ENCODE measurements at regions not wholly inside any gene's neighbourhood (a gene's known extent, or its start where the extent isn't known, plus 50 kb on each side); places are given as distances from the start of the nearest gene placed in this dataset.

DNA sequence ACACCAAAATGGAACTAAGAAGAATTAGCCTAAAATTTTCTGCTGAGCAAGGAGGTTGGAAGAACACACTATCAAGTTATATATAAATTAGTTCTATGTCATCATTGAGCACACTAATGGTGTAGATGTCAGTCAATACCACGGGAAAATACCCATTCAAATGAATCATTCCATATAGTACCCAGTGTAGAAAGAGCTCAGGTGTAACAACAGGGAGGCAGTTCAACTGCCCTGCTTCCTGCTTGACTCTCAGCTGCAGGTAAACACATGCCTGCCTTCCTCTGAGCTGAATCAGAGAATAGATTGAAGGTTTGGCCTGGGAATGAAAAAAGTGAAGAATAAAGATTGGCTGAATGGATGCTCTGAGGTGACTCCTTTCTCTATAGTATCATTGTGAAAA lies 1088.0 kb downstream of the AGBL1 start:
- H3K4me1 ChIP-seq (ENCODE audit: insufficient read depth, low read length, poor library complexity, severe bottlenecking), result no peaks in the 10 kb centered on the region
- intact Hi-C loops (cut with micrococcal nuclease; ENCODE audit: unreplicated experiment), result no loop called here
- H4K20me1 ChIP-seq (ENCODE audit: insufficient read depth, low read length), result no peaks in the 10 kb centered on the region
- H3K4me2 ChIP-seq (ENCODE audit: low read length), result no peak overlapping the region
- H3K27ac ChIP-seq (ENCODE audit: low read depth, low read length, poor library complexity, severe bottlenecking), result no peak overlapping the region
- no peaks in the 10 kb centered on the region for H3K79me2 ChIP-seq (ENCODE audit: insufficient read depth, low read depth, low read length)
- POLR2A ChIA-PET, result no interaction called here
- no TSS peak for BruUV-seq (replicated peaks)
- H3K36me3 ChIP-seq (ENCODE audit: insufficient read depth, low read length), result no peaks in the 10 kb centered on the region
- TF ChIP-seq EZH2phosphoT487 (IDR thresholded peaks at IDR 0.05; ENCODE audit: borderline replicate concordance, low read depth, low read length), result no peak
- TF ChIP-seq, protein P1, sequence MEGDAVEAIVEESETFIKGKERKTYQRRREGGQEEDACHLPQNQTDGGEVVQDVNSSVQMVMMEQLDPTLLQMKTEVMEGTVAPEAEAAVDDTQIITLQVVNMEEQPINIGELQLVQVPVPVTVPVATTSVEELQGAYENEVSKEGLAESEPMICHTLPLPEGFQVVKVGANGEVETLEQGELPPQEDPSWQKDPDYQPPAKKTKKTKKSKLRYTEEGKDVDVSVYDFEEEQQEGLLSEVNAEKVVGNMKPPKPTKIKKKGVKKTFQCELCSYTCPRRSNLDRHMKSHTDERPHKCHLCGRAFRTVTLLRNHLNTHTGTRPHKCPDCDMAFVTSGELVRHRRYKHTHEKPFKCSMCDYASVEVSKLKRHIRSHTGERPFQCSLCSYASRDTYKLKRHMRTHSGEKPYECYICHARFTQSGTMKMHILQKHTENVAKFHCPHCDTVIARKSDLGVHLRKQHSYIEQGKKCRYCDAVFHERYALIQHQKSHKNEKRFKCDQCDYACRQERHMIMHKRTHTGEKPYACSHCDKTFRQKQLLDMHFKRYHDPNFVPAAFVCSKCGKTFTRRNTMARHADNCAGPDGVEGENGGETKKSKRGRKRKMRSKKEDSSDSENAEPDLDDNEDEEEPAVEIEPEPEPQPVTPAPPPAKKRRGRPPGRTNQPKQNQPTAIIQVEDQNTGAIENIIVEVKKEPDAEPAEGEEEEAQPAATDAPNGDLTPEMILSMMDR (conservative IDR thresholded peaks at IDR 0.05; ENCODE audit: low read length), result no peak
- no peaks in the 10 kb centered on the region for H3K9me2 ChIP-seq (ENCODE audit: insufficient read depth, low read length)
- DNase-seq (ENCODE audit: low spot score), result no peak
- no peak overlapping the region for H2AFZ ChIP-seq (ENCODE audit: low read length)
- no peak overlapping the region for H3K4me3 ChIP-seq (ENCODE audit: low read depth, low read length, poor library complexity, severe bottlenecking)
- no peaks in the 10 kb centered on the region for H3K9me3 ChIP-seq (ENCODE audit: low read length)
- CTCF ChIA-PET (ENCODE audit: unreplicated experiment), result no interaction called here

DNA sequence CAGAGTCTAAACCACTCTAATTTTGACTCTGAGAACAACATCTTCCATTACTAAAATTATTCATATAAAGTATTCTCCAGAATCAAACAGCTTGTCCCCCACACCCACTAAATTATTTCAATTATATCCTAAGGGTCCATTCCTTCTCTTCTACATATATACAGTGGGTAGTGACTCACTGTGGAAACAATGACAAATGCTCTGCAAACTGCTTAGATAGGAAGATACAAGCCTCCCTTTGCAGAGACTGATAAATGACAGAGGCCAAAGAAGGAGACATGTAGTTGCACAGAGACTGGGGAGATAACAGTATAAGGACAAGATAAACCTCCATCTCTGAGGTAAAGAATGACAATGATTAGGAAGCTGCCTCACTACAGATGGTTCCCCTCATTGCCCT lies 1087.4 kb downstream of the AGBL1 start:
- H3K79me2 ChIP-seq (ENCODE audit: insufficient read depth, low read depth, low read length), result no peaks in the 10 kb centered on the region
- ChIA-PET POLR2A (no interaction called here), CTCF (ENCODE audit: unreplicated experiment) (no interaction called here)
- TF ChIP-seq EZH2phosphoT487 (IDR thresholded peaks at IDR 0.05; ENCODE audit: borderline replicate concordance, low read depth, low read length), result no peak
- TF ChIP-seq, protein P1 (conservative IDR thresholded peaks at IDR 0.05; ENCODE audit: low read length), result no peak
- no TSS peak for BruUV-seq (replicated peaks)
- no peaks in the 10 kb centered on the region for H4K20me1 ChIP-seq (ENCODE audit: insufficient read depth, low read length)
- H3K9me2 ChIP-seq (ENCODE audit: insufficient read depth, low read length), result no peaks in the 10 kb centered on the region
- no peak overlapping the region for H3K4me3 ChIP-seq (ENCODE audit: low read depth, low read length, poor library complexity, severe bottlenecking)
- no peaks in the 10 kb centered on the region for H3K4me1 ChIP-seq (ENCODE audit: insufficient read depth, low read length, poor library complexity, severe bottlenecking)
- H2AFZ ChIP-seq (ENCODE audit: low read length), result no peak overlapping the region
- no peaks in the 10 kb centered on the region for H3K9me3 ChIP-seq (ENCODE audit: low read length)
- H3K4me2 ChIP-seq (ENCODE audit: low read length), result no peak overlapping the region
- H3K36me3 ChIP-seq (ENCODE audit: insufficient read depth, low read length), result no peaks in the 10 kb centered on the region
- intact Hi-C loops (cut with micrococcal nuclease; ENCODE audit: unreplicated experiment), result no loop called here
- no peak overlapping the region for H3K27ac ChIP-seq (ENCODE audit: low read depth, low read length, poor library complexity, severe bottlenecking)
- no peak for DNase-seq (ENCODE audit: low spot score)

DNA sequence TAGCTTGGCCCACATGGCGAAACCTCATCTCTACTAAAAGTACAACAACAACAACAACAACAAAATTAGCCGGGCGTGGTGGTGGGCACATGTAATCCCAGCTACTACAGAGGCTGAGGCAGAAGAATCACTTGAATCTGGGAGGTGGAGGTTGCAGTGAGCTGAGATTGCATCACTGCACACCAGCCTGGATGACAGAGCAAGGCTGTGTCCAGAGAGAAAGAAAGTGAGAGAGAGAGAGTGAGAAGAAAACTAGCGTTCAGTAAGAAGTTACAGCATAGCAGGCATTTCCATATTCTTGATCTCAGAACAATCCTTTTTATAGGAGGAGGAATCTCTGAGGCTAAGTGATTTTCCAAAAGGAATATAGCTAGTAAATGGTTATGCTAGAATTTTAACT lies 1076.1 kb downstream of the AGBL1 start:
- TF ChIP-seq, protein P1 (conservative IDR thresholded peaks at IDR 0.05; ENCODE audit: low read length), result no peak
- TF ChIP-seq EZH2phosphoT487 (IDR thresholded peaks at IDR 0.05; ENCODE audit: borderline replicate concordance, low read depth, low read length), result no peak
- no peak for DNase-seq (ENCODE audit: low spot score)
- CTCF ChIA-PET (ENCODE audit: unreplicated experiment), result no interaction called here
- Histone ChIP-seq H3K4me3 (ENCODE audit: low read depth, low read length, poor library complexity, severe bottlenecking) (no peak overlapping the region), H3K36me3 (ENCODE audit: insufficient read depth, low read length) (no peaks in the 10 kb centered on the region), H3K9me3 (ENCODE audit: low read length) (no peaks in the 10 kb centered on the region), H4K20me1 (ENCODE audit: insufficient read depth, low read length) (no peaks in the 10 kb centered on the region), H3K4me1 (ENCODE audit: insufficient read depth, low read length, poor library complexity, severe bottlenecking) (no peaks in the 10 kb centered on the region), H2AFZ (ENCODE audit: low read length) (no peak overlapping the region), H3K79me2 (ENCODE audit: insufficient read depth, low read depth, low read length) (no peaks in the 10 kb centered on the region), H3K9me2 (ENCODE audit: insufficient read depth, low read length) (no peaks in the 10 kb centered on the region), H3K4me2 (ENCODE audit: low read length) (no peak overlapping the region), H3K27ac (ENCODE audit: low read depth, low read length, poor library complexity, severe bottlenecking) (no peak overlapping the region)
- intact Hi-C loops (cut with micrococcal nuclease; ENCODE audit: unreplicated experiment), result no loop called here
- POLR2A ChIA-PET, result no interaction called here
- BruUV-seq (replicated peaks), result no TSS peak

Measured in OCI-LY7 (cell line).